NCI-H748 treated with DMSO at 0.1 percent for 48 hours (cell line): ENCODE measurements at regions not wholly inside any gene's neighbourhood (a gene's known extent, or its start where the extent isn't known, plus 50 kb on each side); places are given as distances from the start of the nearest gene placed in this dataset.
"Not testable (repeated sequence)": the region's sequence is repeated elsewhere in the genome, so short reads cannot be mapped to it uniquely, and the experiment has no call there.

ENCODE experiments used
- DNase-seq: peaks from one replicate; lab custom pipeline; 2025; lab: John Stamatoyannopoulos, UW

DNA sequence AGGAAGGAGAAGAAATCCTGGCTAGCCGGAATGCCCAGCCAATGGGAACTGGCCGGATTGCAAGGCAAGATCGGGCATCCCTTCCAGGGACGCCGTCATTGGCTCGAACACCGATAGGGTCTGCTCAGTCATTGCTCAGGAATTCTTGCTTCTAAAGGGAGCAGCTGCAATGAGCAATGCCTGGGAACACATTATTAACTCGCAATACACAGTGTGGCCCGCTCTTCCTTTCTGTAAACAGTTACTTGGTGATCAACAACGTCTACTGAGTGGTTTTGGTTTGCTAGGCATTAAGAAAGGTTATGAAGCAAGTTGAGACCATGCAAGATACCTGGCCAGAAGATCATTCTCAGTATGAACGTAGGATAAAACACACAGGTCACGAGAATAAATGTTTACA is 165.4 kb upstream of the CITED2 start:
- DNase-seq, result no peak

DNA sequence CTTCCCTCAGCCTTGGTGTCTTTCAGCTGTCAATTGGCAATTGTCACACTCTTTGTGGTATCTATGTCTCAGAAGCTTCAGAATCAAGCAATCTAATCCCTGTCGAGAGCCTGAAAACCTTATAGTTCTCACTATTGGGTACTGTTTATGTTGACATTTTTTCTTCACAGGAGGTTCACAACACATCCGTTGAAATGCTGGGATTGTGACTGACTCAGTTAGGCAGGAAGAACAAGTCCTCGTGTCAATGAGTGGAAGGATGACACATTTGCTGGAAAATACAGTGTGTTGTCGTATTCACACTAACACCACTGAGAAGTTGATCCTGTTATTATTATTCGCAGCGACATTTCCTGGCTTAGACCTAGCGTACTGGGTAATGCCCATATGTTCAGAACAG is 163.9 kb upstream of the CITED2 start:
- no peak for DNase-seq

DNA sequence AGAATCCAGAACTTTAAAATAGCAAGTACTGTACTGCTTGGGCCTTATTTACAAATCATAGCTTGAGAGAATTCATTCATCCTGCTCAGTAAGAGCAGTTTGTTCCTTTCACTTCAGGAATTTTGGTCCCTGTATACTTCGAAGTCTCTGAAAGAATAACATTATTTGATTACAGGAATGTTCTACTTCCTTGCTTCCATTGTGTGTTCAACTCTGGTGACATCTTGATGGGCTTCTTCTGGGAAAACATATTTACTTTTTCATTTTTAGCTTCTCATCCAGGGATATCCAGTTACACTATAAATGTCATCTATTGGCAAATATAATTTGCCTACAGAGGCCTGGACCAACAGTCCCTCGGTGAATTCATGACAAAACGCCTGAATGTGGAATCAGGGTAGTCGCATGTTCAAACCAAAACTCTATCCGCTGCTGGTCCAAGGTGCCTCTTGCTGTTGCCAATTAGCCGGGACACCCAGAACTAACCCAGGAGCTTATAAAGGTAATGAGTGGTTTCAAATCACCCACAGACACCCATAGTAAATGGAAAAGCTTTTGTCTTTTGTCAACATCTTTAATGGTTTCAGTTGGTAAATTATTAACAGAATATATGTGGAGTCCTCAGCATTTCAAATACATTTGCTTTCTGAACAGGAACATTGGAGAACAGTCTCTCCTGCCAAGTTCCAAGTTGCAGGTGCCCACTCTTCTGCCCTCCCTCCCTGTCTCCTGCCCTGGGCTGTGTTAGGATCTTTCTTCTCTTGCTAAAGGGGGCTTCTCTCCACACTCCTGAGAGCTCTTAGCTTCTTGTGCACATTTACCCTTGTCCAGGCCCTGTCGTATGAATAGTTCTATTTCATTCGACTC is 162.5 kb upstream of the CITED2 start:
- no peak for DNase-seq

DNA sequence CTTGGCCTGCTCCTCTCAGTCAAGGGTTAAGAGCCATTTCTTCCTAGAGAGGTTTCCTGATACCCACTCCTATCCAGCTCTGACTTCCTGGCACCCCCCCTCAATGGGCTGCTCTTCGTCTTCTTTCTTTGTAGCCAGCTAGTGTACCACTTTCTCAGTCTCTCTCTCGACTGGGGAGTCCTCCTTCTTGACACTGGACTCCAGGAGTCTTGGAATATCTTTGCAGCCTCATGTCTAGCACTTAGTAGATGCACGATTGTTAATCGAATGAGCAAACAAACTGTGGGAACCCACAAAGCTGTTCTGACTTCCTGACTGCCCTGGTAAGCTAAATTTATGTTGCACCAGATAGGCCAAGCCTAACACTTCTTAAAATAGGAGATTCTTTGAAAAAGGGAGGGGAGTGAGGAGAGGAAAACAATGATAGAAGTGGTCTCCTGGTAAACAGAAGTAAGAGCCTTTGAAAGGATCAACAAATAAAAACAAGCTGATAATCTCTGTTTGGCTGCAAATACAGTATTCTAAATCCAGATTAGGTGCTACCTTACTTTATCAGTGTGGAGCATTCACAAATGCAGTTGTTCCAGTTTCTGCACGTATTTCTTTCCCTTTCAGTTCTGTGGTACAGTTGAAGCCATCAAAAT is 160.1 kb upstream of the CITED2 start:
- DNase-seq, result no peak

DNA sequence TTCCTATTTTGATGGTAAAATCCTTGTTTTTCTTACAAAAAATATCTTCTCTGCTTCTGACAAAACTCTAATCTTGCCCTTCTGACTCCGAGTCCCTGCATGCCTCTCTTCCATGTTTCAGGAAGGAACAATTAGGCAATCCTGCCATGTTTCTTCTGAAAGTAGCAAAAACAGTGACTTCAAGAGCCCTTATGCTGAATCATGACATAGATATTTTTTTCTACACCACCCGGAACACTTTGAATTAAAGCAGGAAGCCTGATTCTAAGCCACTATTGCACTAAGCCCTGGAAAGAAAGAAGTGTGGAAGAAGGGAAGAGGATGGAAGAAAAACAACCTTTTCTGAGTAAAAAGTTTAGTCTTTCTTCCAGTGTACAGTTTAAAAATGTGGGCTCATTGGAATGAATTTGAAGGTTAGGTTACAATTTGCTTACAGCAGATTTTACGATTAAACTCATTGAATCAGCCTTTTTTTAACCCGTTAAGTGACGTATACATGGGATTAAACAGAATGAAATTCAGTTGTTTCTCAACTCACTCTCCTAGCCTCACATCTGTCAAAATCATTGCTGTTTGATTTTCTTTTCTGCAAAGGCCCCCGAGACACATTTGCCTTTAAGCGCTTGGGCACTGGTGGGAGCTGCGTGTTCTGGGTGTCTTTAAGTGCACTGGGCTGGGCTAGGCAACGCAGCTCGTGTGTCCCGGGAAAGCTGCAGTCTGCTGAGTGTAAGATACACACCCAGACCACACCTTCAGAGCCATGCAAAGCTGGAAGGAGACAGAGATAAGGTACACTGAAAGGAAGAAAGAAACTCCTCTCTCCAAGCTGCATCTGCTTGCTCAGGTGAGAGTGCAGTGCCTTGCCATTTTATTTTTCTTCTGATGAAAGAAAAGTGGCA is 159.4 kb upstream of the CITED2 start:
- DNase-seq, result no peak

DNA sequence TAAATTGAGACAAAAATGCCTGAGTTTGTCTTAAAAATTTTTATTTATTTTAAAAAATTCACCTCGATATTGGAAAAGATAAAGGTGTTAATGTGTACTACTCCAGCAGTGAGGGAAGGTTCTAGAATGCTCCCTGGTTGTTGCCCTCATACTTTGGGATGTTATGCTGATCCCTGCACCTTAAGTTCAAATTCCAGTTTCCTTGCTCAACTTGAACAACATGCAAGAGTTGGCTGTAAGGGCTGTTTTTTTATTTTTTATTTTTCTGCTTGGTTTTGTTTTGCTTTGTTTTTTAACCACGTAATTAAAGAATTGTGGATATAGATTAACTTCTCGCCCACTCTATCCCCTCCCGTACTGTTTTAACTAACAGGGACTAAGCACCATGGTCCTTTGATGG is 158.7 kb upstream of the CITED2 start:
- DNase-seq, result no peak

DNA sequence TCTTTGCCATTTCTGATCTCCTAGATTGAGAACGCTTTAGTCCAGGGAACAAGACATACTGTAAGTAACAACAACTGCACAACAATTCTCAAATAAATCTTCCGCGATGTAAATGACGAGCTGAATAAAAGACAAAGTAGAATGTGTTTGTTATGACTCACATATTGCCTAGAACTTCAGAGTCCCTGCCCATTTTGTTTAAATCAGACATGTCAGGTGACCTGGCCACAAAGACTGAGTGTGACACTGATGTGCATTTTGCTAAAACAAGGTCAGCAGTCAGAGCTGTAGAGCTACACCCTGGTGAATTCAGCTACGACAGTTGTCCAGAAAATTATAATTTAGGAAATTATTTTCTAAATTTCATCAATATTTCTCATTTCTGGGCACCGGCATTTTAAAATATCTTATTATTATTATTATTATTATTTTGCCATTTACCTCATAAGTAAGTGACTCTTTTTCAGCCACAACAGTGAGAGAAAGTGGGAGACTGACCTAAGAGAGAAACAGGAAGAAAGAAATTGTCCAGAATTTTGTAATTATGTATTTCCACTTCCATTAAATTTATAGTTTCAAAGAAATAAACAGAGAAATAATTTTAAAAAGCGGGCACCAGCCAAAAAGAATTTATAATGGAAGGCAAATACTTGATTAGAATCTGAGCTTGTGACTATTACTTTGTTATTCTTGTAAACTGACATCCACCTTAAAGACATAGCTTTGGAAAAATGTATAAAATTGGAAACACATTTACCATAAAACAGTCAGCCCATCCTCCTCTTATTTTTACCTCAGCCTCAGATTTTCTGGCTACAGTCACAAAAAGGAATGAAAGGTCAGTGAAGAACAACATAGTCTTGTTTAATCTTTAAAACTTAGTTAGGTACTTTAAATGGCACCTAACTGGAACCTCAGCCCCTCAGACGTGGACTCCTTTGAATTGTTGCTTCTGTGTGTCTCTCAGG is 157.0 kb upstream of the CITED2 start:
- DNase-seq, result no peak

DNA sequence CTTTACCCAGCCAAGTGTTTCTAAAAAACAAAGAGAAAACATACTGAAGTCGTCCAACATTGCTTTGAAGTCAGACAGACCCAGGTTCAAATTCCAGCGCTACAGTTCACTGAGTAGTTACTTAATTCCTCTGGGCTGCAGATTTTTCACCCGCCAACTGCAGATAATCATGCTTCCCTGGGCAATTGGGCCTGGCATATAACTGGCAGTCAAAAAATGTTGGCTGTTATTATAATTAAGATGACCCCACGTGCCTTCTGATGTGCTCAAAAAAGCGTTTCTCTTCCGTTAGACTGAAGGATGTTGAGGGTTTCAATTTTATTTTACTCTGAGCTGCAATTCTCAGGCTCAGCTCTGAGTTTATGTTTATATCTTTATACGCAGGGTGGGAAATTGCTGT is 156.1 kb upstream of the CITED2 start:
- DNase-seq, result no peak

DNA sequence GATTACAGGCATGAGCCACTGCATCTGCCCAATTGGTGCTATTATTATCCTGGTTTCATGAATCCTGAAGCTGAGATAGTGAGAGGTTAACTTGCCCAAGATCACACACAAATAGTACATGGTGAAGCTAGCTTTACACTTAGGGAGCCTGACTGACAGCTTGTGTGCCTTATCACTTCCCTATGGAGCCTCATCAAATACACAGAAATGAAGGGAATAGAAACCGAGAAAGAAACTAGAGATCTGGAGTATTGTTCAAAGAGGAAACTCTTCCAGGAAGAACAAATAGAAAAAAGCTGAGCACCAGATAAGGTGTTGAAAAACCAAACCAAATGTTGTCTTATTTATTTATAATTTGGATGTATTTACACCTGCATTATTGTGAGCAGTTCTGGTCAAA is 155.0 kb upstream of the CITED2 start:
- no peak for DNase-seq

DNA sequence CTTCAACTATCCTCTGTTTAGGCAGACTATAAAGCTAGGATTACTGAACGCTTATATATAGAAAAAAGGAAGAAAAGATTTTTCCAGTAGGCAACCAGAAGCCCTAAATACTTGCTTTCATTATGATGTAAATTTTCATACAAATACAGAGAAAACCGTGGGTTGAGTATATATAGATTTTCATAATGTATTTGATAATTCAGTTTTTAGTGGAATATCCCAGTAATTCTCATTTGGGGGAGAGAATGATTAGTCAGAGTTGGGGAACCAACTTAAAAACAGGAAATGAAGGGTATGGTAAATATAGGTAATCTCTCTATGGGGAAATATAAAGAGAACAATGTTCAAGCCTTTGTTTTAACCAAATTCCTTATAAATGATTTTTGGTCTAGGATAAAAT is 154.0 kb upstream of the CITED2 start:
- DNase-seq, result no peak

DNA sequence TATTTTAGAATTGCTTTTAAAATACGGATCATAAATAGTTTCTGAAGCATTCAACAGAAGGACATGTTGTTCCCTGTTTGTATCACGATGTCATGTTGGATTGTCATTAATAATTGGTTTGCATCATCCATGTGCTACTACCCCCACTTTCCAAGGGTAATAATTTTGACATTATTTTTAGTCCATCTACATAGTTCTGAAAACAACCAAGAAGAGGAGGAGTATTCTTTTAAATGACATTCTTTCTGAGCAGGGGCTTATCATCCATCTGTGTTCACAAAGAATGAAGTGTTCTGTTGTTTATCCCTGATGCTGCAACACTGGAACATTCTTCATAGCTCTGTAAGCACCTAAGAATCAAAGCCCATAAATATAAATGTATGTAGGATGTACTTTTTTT is 151.0 kb upstream of the CITED2 start:
- DNase-seq, result no peak

DNA sequence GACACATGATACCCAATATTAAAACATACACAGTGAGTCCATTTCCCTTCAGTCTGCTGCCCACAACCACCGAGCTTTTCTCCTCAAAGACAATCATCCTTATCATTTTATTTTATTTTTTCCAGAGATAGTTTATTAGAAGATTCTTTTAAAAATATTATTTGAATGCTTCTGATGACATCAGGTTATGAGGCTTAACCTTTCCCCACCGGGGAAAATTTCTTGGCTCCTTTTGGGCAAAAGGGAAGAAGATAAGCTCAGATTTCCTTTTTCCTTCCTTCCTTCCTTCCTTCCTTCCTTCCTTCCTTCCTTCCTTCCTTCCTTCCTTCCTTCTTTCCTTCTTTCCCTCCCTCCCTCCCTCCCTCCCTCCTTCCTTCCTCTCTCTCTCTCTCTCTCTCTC is 149.5 kb upstream of the CITED2 start:
- DNase-seq, result no peak

DNA sequence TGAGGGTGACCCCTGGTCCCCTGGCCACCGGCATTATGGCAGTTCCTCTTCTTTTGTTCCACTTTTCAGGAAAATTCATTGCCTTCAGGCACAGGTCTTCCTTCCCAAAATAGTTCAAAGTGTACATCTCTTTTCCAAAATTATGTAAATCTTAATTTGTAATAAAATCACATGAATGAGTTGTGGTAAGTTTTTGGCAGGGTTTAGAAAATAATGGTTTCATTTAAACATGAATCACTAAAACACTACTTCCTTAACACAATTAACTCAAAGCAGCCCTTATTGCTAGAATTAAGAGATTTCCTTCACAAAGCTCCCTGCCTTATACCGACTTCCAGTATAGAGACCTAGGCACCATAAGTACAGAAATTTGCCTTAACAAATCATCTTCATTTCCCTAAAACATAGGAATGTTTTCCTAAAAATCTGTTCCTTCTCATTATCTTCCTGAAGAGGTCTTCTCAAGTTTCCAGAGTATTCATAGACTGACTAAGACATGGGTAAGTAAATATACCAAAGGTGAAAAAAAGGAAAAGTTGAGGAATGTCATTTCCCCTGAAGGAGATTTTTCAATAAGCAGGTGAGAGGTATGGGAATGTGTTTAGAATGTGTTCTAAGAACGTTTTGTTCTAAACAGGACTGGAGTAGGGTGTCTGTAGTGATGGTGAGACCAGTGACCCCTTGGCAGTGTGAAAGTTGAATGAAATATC is 148.2 kb upstream of the CITED2 start:
- DNase-seq, result no peak

DNA sequence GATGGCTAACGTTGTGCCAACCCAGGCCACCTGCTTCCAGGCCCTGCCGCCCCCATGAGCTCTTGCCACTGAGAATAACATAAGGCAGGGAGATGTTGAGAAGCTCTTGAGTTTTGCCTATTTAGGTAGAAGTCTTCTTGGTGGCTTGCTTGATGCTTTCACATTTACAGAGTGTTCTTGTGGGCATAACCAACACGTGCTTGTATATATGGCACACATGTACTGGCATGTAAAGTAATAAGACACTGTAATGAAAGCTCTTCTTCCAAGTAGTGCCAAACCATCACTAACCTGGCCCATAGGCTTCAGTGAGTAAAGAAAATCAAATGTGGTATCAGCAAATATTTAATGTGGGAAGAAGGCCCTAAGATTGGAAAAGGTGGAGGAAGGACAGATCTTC is 146.9 kb upstream of the CITED2 start:
- no peak for DNase-seq

DNA sequence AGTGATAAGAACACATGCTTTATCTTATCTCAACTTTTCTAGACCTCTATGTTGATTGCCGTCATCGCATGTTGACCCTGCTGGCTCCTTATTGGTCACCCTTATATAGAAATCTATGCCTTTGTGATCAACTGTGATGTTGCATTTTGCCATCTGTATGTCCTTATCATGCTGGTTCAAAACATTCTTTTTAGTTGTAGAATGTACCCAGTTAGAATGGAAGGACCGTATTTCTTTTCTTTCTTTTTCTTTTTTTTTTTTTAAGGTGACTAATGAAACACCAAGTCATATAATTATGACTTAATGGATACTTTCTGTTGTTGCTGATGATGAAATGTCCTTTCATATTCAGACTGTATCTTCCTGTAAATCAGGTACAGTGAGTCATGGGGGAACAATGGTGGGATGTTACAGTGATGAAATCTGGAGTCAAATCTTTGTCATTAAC is 145.9 kb upstream of the CITED2 start:
- DNase-seq, result no peak

DNA sequence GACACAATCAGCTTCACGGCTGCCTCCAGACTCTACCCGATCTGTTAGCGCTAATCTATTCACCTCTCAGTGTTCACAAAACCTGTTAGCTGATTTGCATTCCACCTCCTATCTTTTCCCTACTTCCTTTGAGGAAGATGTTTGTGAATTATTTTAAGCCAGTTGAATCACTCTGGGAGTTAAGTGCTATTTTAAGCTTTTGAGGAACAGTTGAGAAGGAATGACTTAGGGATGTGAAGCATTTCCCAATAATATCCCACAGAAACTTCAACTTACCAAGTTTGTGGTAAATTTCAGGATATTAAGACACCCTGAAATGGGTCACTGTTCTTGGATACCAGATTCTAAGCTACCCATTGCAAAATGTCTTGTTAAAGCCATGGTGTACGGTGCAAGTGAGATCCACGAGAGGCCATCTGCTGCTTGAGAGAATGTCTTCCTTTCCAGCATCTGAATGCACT is 145.2 kb upstream of the CITED2 start:
- DNase-seq, result no peak

DNA sequence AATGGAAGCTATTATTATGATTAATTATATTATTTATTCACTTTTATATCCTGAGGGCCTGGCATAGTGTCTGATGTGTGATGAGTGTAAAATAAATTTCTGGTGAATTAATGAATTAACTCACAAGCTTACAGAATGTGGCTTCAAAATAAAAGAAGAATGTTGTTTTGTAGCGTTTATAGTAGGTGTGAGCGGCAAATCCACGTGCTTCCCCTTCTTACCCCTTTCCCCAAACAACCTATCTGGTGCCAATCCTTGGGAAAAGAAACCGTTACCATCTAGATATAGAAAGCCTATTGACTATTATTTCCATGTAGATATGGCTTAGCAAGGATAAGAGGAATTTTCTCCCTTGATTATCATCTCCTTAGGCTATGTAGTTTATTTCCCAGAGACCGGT is 144.6 kb upstream of the CITED2 start:
- no peak for DNase-seq

DNA sequence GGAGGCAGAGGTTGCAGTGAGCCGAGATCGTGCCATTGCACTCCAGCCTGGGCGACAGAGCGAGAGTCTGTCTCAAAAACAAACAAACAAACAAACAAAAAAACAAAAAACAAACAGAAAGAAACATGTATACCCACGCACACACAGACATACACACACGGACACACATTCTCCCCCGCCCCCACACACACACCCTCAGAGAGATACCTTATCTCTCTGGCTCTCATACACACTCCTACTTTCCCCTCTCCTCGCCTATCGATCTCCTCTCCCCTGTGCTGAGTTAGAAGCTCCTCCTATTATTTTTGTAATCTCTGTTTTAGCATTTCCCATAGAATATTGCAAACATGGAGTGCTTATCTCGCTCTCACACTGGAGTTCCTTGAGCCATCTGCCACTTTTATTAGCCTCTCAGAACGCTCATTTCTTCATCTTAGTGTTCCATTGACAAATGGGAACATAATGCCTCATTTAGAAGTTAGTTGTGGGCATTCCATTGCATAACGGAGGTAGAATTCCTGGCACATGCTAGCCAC is 144.2 kb upstream of the CITED2 start:
- DNase-seq, result no peak

DNA sequence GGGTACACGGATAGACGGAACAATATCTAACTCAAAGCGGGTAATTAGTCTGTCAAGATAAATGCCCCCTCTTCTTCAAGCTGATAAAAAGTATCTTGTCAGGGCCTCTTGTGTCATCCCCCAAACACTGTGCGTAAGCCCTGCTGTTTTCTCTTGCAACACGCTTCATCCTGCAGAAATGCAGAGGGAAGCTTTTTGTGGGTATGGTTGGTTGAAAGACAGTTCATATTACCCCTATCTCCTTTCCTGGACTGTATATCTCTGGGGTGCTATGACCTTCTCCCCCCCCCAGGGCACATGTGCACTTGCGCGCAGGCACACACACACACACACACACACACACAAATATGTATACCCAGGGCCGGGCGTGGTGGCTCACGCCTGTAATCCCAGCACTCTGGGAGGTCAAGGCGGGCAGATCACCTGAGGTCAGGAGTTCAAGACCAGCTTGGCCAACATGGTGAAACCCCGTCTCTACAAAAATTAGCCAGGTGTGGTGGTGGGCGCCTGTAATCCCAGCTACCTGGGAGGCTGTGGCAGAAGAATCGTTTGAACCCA is 143.6 kb upstream of the CITED2 start:
- not testable (repeated sequence) for DNase-seq

DNA sequence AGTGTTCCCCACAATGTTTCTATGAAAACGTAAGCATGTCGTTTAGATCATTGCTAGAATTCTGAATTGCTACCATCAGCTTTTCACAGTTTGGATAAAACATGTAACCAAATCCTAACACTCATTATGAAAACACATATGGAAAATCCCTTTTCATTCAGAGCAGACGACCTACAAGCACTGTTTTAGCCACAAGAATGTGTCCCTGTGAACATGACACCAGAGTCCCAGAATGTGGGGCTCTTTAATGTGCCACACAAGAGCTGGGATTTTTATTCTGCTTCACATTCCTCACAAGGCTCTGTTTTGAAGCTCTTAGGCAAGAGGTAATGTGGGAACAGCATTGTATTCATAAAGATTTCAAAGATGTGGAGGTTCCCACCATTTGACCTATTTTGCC is 141.1 kb upstream of the CITED2 start:
- no peak for DNase-seq
